Heart left ventricle (tissue), 13 donors: ENCODE measurements at regions not wholly inside any gene's neighbourhood (a gene's known extent, or its start where the extent isn't known, plus 50 kb on each side); places are given as distances from the start of the nearest gene placed in this dataset.

ENCODE experiments used
- CTCF ChIP-seq, 12 donors: fragments of 200-600 bp; sonication (generic) in 4 of 12; IDR thresholded peaks; one replicate each; pipeline versions ENCODE4 v1.5.0 to v1.8.0; 2018 to 2022; ENCODE audit warnings: antibody characterized with exemption in 12 of 12, mild to moderate bottlenecking in 5 of 12
- POLR2A ChIP-seq, 2 donors: fragments of 450-650 bp; IDR thresholded peaks; one replicate each; pipeline ENCODE4 v1.6.1; 2017; ENCODE audit warnings: antibody characterized with exemption in 2 of 2, mild to moderate bottlenecking in 2 of 2, moderate library complexity in 2 of 2
- donor health status: ischemic (EF 13 %, LVEDD 7.1; RV severe dilation, severe dysfunction).
- donor health status: DM: no; HTN: yes; CAD: no.
- donor health status: DM: no; HTN: no; CAD: no.
- donor health status: ischemic (EF 25% LVEDD 6.9; RV normal size, moderate dysfunction).
- donor health status: ischemic (EF 25% LVEDD 5.7; RV mildly dilated, moderate dysfunction).
- donor health status: ischemic (EF 35%, LVEDD 5.7; RV mildly dilated, moderate dysfunction).
- donor health status: nonischemic (EF 11% LVEDD 7.7; RV severe dilation, severe dysfunction).
- donor health status: DM: yes; HTN: yes; CAD: no.
- donor health status: PGD.
- donor health status: ischemic (EF 29% LVEDD 5.4; RV normal size, mild dysfunction).
- donor health status: nonischemic (EF 23%, LVEDD 6.1; RV moderate dilation, normal function).

- no peak for TF ChIP-seq CTCF (IDR thresholded peaks at IDR 0.05)
- no peak for TF ChIP-seq POLR2A (IDR thresholded peaks at IDR 0.05)
Measured at GRCh38 chr7:156191090-156191489, 378.8 kb upstream of the SHH start.
